ENCODE measurements at regions not wholly inside any gene's neighbourhood (a gene's known extent, or its start where the extent isn't known, plus 50 kb on each side); places are given as distances from the start of the nearest gene placed in this dataset.
"Not testable (repeated sequence)": the region's sequence is repeated elsewhere in the genome, so short reads cannot be mapped to it uniquely, and the experiment has no call there.

- Histone ChIP-seq H3K9me2 (ENCODE audit: insufficient read depth, low read length) (no peaks in the 10 kb centered on the region), H3K4me2 (ENCODE audit: low read length) (no peak overlapping the region), H3K9me3 (ENCODE audit: low read length) (no peaks in the 10 kb centered on the region), H3K4me3 (ENCODE audit: low read depth, low read length, poor library complexity, severe bottlenecking) (no peak overlapping the region), H3K36me3 (ENCODE audit: insufficient read depth, low read length) (no peaks in the 10 kb centered on the region), H2AFZ (ENCODE audit: low read length) (no peak overlapping the region), H3K79me2 (ENCODE audit: insufficient read depth, low read depth, low read length) (no peaks in the 10 kb centered on the region), H3K27ac (ENCODE audit: low read depth, low read length, poor library complexity, severe bottlenecking) (no peak overlapping the region), H4K20me1 (ENCODE audit: insufficient read depth, low read length) (no peaks in the 10 kb centered on the region), H3K4me1 (ENCODE audit: insufficient read depth, low read length, poor library complexity, severe bottlenecking) (no peaks in the 10 kb centered on the region)
- BruUV-seq (replicated peaks): no TSS peak
- CTCF ChIA-PET (ENCODE audit: unreplicated experiment): no interaction called here
- POLR2A ChIA-PET: no interaction called here
- intact Hi-C loops (cut with micrococcal nuclease; ENCODE audit: unreplicated experiment): no loop called here
- TF ChIP-seq CTCF (conservative IDR thresholded peaks at IDR 0.05; ENCODE audit: low read length): no peak
- no peak for TF ChIP-seq EZH2phosphoT487 (IDR thresholded peaks at IDR 0.05; ENCODE audit: borderline replicate concordance, low read depth, low read length)
- no peak for DNase-seq (ENCODE audit: low spot score)
Measured at GRCh38 chr3:147157631-147158030, 248.7 kb downstream of the ZIC4 start.

GRCh38 chr3:147154988-147155387 is 251.4 kb downstream of the ZIC4 start:
- CTCF ChIA-PET (ENCODE audit: unreplicated experiment); H3K79me2 ChIP-seq (ENCODE audit: insufficient read depth, low read depth, low read length); H3K27ac ChIP-seq (ENCODE audit: low read depth, low read length, poor library complexity, severe bottlenecking); BruUV-seq (replicated peaks); H3K9me3 ChIP-seq (ENCODE audit: low read length); H3K9me2 ChIP-seq (ENCODE audit: insufficient read depth, low read length); H3K4me1 ChIP-seq (ENCODE audit: insufficient read depth, low read length, poor library complexity, severe bottlenecking); H4K20me1 ChIP-seq (ENCODE audit: insufficient read depth, low read length); H3K36me3 ChIP-seq (ENCODE audit: insufficient read depth, low read length); H3K4me3 ChIP-seq (ENCODE audit: low read depth, low read length, poor library complexity, severe bottlenecking); intact Hi-C loops (cut with micrococcal nuclease; ENCODE audit: unreplicated experiment); H3K4me2 ChIP-seq (ENCODE audit: low read length); POLR2A ChIA-PET; H2AFZ ChIP-seq (ENCODE audit: low read length); DNase-seq (ENCODE audit: low spot score): not testable (repeated sequence)

GRCh38 chr3:147153830-147154539 is 252.4 kb downstream of the ZIC4 start:
- Histone ChIP-seq H3K4me2 (ENCODE audit: low read length) (no peak overlapping the region), H3K4me3 (ENCODE audit: low read depth, low read length, poor library complexity, severe bottlenecking) (no peak overlapping the region), H3K36me3 (ENCODE audit: insufficient read depth, low read length) (no peaks in the 10 kb centered on the region), H2AFZ (ENCODE audit: low read length) (no peak overlapping the region), H4K20me1 (ENCODE audit: insufficient read depth, low read length) (no peaks in the 10 kb centered on the region), H3K79me2 (ENCODE audit: insufficient read depth, low read depth, low read length) (no peaks in the 10 kb centered on the region), H3K9me3 (ENCODE audit: low read length) (no peaks in the 10 kb centered on the region), H3K9me2 (ENCODE audit: insufficient read depth, low read length) (no peaks in the 10 kb centered on the region), H3K27ac (ENCODE audit: low read depth, low read length, poor library complexity, severe bottlenecking) (no peak overlapping the region), H3K4me1 (ENCODE audit: insufficient read depth, low read length, poor library complexity, severe bottlenecking) (no peaks in the 10 kb centered on the region)
- CTCF ChIA-PET (ENCODE audit: unreplicated experiment): no interaction called here
- TF ChIP-seq CTCF (conservative IDR thresholded peaks at IDR 0.05; ENCODE audit: low read length) (no peak), EZH2phosphoT487 (IDR thresholded peaks at IDR 0.05; ENCODE audit: borderline replicate concordance, low read depth, low read length) (no peak)
- DNase-seq (ENCODE audit: low spot score): no peak
- intact Hi-C loops (cut with micrococcal nuclease; ENCODE audit: unreplicated experiment): no loop called here
- BruUV-seq (replicated peaks): no TSS peak
- POLR2A ChIA-PET: no interaction called here

All from OCI-LY7 (cell line).